ENCODE measurements at regions not wholly inside any gene's neighbourhood (a gene's known extent, or its start where the extent isn't known, plus 50 kb on each side); places are given as distances from the start of the nearest gene placed in this dataset.

- DNase-seq (ENCODE audit: low read depth in 1 of 2, low spot score in 1 of 2): no peak
Measured at GRCh38 chr2:48207201-48207641, 107.3 kb upstream of the FOXN2 start.

DNA sequence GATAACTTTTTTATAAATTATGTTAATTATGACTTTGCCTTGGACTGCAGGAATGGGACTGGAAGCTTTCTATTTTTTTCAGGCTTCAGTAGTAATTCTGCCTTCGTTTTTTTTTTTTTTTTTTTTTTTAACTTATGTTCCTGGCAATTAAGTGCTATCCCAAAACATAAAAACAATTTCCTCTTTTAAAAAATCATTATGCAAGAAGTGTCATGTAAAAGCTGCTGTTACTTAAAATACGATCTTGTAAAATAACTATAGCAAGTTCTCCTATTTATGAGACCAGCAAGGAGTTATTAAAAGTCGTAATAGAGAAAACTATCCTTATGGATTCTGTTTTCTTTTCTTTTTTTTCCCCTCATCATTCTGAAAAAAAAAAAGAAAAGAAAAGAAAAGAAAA, 106.6 kb upstream of the FOXN2 start:
- Histone ChIP-seq H3K4me1 (ENCODE audit: low read depth) (peaks cover 11% of the 10 kb centered on the region), H3K36me3 (no peaks in the 10 kb centered on the region), H3K27me3 (no peaks in the 10 kb centered on the region), H3K9me3 (ENCODE audit: low read depth) (no peaks in the 10 kb centered on the region), H3K4me3 (no peak overlapping the region), H3K27ac (no peak overlapping the region)
- no peak for TF ChIP-seq CTCF (IDR thresholded peaks at IDR 0.05; ENCODE audit: low read depth, low read length)
- DNase-seq (ENCODE audit: low read depth in 1 of 2, low spot score in 1 of 2): no peak

More at GRCh38 chr2:48207201-48207641, 107.3 kb upstream of the FOXN2 start:
- no peak for TF ChIP-seq CTCF (IDR thresholded peaks at IDR 0.05; ENCODE audit: low read depth, low read length)
- H3K4me3 ChIP-seq: no peak overlapping the region
- no peaks in the 10 kb centered on the region for H3K27me3 ChIP-seq
- no peaks in the 10 kb centered on the region for H3K9me3 ChIP-seq (ENCODE audit: low read depth)
- peaks cover 11% of the 10 kb centered on the region for H3K4me1 ChIP-seq (ENCODE audit: low read depth)
- peak overlapping the region; percentile 16 for H3K27ac ChIP-seq
- H3K36me3 ChIP-seq: no peaks in the 10 kb centered on the region

- H3K27ac ChIP-seq: no peak overlapping the region
- no peaks in the 10 kb centered on the region for H3K36me3 ChIP-seq
- H3K4me3 ChIP-seq: no peak overlapping the region
- H3K9me3 ChIP-seq (ENCODE audit: low read depth): no peaks in the 10 kb centered on the region
- no peaks in the 10 kb centered on the region for H3K27me3 ChIP-seq
- peak in 1 of 2 donors; percentile 73 for DNase-seq (ENCODE audit: low read depth in 1 of 2, low spot score in 1 of 2)
- peaks cover 11% of the 10 kb centered on the region for H3K4me1 ChIP-seq (ENCODE audit: low read depth)
- TF ChIP-seq CTCF (IDR thresholded peaks at IDR 0.05; ENCODE audit: low read depth, low read length): no peak
Measured at GRCh38 chr2:48209214-48209885, 105.1 kb upstream of the FOXN2 start.

GRCh38 chr2:48210189-48210588, 104.3 kb upstream of the FOXN2 start:
- Histone ChIP-seq H3K27me3 (no peaks in the 10 kb centered on the region), H3K4me1 (ENCODE audit: low read depth) (peaks cover 11% of the 10 kb centered on the region), H3K36me3 (no peaks in the 10 kb centered on the region), H3K4me3 (no peak overlapping the region), H3K9me3 (ENCODE audit: low read depth) (no peaks in the 10 kb centered on the region), H3K27ac (no peak overlapping the region)
- no peak for TF ChIP-seq CTCF (IDR thresholded peaks at IDR 0.05; ENCODE audit: low read depth, low read length)
- DNase-seq (ENCODE audit: low read depth in 1 of 2, low spot score in 1 of 2): no peak

GRCh38 chr2:48213646-48214045, 100.8 kb upstream of the FOXN2 start:
- H3K36me3 ChIP-seq: no peaks in the 10 kb centered on the region
- H3K27me3 ChIP-seq: no peaks in the 10 kb centered on the region
- H3K27ac ChIP-seq: no peak overlapping the region
- H3K4me3 ChIP-seq: no peak overlapping the region
- no peak for TF ChIP-seq CTCF (IDR thresholded peaks at IDR 0.05; ENCODE audit: low read depth, low read length)
- peaks cover 4% of the 10 kb centered on the region for H3K4me1 ChIP-seq (ENCODE audit: low read depth)
- no peaks in the 10 kb centered on the region for H3K9me3 ChIP-seq (ENCODE audit: low read depth)
- DNase-seq (ENCODE audit: low read depth in 1 of 2, low spot score in 1 of 2): no peak

All from cardiac muscle cell (in vitro differentiated cells and primary cell).